ENCODE measurements at regions not wholly inside any gene's neighbourhood (a gene's known extent, or its start where the extent isn't known, plus 50 kb on each side); places are given as distances from the start of the nearest gene placed in this dataset.

- peaks cover 8% of the 10 kb centered on the region for H3K9me3 Mint-ChIP-seq
- no peak overlapping the region for H3K27ac Mint-ChIP-seq
These were observed 307.2 kb upstream of the LYPLAL1 start for GRCh38 chr1:218866507-218866906.

GRCh38 chr1:218867066-218867465 lies 306.6 kb upstream of the LYPLAL1 start:
- DNase-seq (ENCODE audit: extremely low spot score, unreplicated experiment): no peak
- Mint-ChIP-seq H3K27me3 (no peaks in the 10 kb centered on the region), H3K9me3 (peaks cover 8% of the 10 kb centered on the region), H3K36me3 (no peaks in the 10 kb centered on the region), H3K27ac (no peak overlapping the region), H3K4me1 (ENCODE audit: unreplicated experiment) (peaks cover 6% of the 10 kb centered on the region), H3K4me3 (no peak overlapping the region)
- TF ChIP-seq, protein P1, sequence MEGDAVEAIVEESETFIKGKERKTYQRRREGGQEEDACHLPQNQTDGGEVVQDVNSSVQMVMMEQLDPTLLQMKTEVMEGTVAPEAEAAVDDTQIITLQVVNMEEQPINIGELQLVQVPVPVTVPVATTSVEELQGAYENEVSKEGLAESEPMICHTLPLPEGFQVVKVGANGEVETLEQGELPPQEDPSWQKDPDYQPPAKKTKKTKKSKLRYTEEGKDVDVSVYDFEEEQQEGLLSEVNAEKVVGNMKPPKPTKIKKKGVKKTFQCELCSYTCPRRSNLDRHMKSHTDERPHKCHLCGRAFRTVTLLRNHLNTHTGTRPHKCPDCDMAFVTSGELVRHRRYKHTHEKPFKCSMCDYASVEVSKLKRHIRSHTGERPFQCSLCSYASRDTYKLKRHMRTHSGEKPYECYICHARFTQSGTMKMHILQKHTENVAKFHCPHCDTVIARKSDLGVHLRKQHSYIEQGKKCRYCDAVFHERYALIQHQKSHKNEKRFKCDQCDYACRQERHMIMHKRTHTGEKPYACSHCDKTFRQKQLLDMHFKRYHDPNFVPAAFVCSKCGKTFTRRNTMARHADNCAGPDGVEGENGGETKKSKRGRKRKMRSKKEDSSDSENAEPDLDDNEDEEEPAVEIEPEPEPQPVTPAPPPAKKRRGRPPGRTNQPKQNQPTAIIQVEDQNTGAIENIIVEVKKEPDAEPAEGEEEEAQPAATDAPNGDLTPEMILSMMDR (conservative IDR thresholded peaks at IDR 0.05): no peak

More at GRCh38 chr1:218866507-218866906, 307.2 kb upstream of the LYPLAL1 start:
- no peaks in the 10 kb centered on the region for H3K27me3 Mint-ChIP-seq
- TF ChIP-seq, protein P1 (conservative IDR thresholded peaks at IDR 0.05): no peak
- no peak overlapping the region for H3K4me3 Mint-ChIP-seq
- no peaks in the 10 kb centered on the region for H3K36me3 Mint-ChIP-seq
- peaks cover 6% of the 10 kb centered on the region for H3K4me1 Mint-ChIP-seq (ENCODE audit: unreplicated experiment)
- DNase-seq (ENCODE audit: extremely low spot score, unreplicated experiment): no peak

DNA sequence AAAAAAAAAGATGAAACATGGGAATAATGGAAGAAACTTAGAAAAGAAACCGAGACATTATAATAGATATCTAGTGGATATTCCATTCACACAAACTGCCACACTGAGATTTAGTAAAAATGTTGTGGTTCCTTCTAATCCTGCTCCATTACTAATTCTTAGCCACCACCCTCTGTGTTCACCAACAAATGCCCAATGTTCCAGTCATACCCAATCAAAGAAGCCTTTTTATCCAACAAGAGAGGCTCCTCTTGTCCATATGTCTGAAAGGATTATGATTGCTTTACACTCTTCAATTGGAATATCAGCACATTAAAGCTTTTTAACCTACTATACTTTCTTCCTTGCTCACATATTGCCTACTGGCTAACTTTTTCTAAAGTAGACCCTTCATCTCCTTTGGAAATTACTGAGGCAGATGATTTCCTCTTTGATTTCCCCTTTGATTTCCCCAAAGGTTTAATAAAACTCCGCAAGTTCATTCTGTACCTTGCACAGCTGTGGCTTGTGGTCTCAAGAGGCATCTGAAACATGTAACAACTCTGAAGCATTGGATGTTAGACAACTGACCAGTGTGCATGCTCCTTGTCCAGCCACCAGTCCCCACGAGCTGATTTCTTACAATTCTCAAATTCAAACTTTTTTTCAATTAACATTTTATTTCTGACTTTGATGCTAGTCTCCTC lies 305.6 kb upstream of the LYPLAL1 start:
- no peak overlapping the region for H3K4me3 Mint-ChIP-seq
- peaks cover 6% of the 10 kb centered on the region for H3K4me1 Mint-ChIP-seq (ENCODE audit: unreplicated experiment)
- no peak for DNase-seq (ENCODE audit: extremely low spot score, unreplicated experiment)
- H3K36me3 Mint-ChIP-seq: no peaks in the 10 kb centered on the region
- H3K27ac Mint-ChIP-seq: no peak overlapping the region
- peaks cover 8% of the 10 kb centered on the region for H3K9me3 Mint-ChIP-seq
- TF ChIP-seq, protein P1 (conservative IDR thresholded peaks at IDR 0.05): no peak
- no peaks in the 10 kb centered on the region for H3K27me3 Mint-ChIP-seq

- Mint-ChIP-seq H3K27ac (no peak overlapping the region), H3K27me3 (no peaks in the 10 kb centered on the region), H3K9me3 (peaks cover 8% of the 10 kb centered on the region), H3K36me3 (no peaks in the 10 kb centered on the region), H3K4me3 (no peak overlapping the region), H3K4me1 (ENCODE audit: unreplicated experiment) (peaks cover 8% of the 10 kb centered on the region)
- TF ChIP-seq, protein P1 (conservative IDR thresholded peaks at IDR 0.05): no peak
- DNase-seq (ENCODE audit: extremely low spot score, unreplicated experiment): no peak
These were observed 304.4 kb upstream of the LYPLAL1 start for GRCh38 chr1:218869276-218869675.

DNA sequence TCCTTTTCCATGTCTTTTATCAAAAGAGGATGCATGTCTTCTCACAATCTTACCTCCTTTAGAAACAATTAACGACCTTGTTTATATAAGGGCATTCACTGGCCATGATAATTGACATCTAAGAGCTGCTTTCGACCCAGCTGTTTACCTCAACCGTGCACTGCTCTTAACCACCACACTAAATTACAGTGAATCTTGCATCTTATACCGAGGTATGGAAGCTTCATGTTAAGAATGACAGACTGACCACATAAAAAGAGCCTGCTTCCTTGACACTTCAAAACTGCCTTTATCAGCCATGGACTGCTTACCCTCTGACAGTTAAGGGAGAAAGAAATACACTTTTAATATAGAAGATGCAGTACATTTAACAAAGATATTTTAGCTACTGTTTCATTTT lies 301.7 kb upstream of the LYPLAL1 start:
- H3K36me3 Mint-ChIP-seq: no peaks in the 10 kb centered on the region
- TF ChIP-seq, protein P1 (conservative IDR thresholded peaks at IDR 0.05): no peak
- peaks cover 9% of the 10 kb centered on the region for H3K4me1 Mint-ChIP-seq (ENCODE audit: unreplicated experiment)
- H3K27ac Mint-ChIP-seq: no peak overlapping the region
- peaks cover 8% of the 10 kb centered on the region for H3K9me3 Mint-ChIP-seq
- no peak overlapping the region for H3K4me3 Mint-ChIP-seq
- H3K27me3 Mint-ChIP-seq: no peaks in the 10 kb centered on the region
- DNase-seq (ENCODE audit: extremely low spot score, unreplicated experiment): no peak
